NCI-H510A treated with DMSO at 0.1 percent for 48 hours (cell line): ENCODE measurements at regions not wholly inside any gene's neighbourhood (a gene's known extent, or its start where the extent isn't known, plus 50 kb on each side); places are given as distances from the start of the nearest gene placed in this dataset.
"Not testable (repeated sequence)": the region's sequence is repeated elsewhere in the genome, so short reads cannot be mapped to it uniquely, and the experiment has no call there.

Source experiments
- DNase-seq: peaks from one replicate; lab custom pipeline; 2025; lab: John Stamatoyannopoulos, UW

GRCh38 chr5:164505791-164506190, 1000.4 kb downstream of the MAT2B start:
- DNase-seq, result no peak

- no peak for DNase-seq
These were observed 1012.8 kb downstream of the MAT2B start for GRCh38 chr5:164518067-164518740.

GRCh38 chr5:164518741-164519080, 1013.3 kb downstream of the MAT2B start:
- DNase-seq, result no peak

- no peak for DNase-seq
These were observed 1026.9 kb downstream of the MAT2B start for GRCh38 chr5:164532235-164532900.

GRCh38 chr5:164533426-164533825, 1028.0 kb downstream of the MAT2B start:
- not testable (repeated sequence) for DNase-seq

GRCh38 chr5:164540174-164540573, 1034.8 kb downstream of the MAT2B start:
- no peak for DNase-seq

GRCh38 chr5:164545507-164545906, 1040.1 kb downstream of the MAT2B start:
- DNase-seq, result no peak

GRCh38 chr5:164553851-164554250, 1048.4 kb downstream of the MAT2B start:
- no peak for DNase-seq

GRCh38 chr5:164555809-164556208, 1050.4 kb downstream of the MAT2B start:
- no peak for DNase-seq

- no peak for DNase-seq
These were observed 1054.8 kb downstream of the MAT2B start for GRCh38 chr5:164560216-164560615.

GRCh38 chr5:164561933-164562872, 1056.8 kb downstream of the MAT2B start:
- DNase-seq, result no peak

GRCh38 chr5:164563370-164563769, 1058.0 kb downstream of the MAT2B start:
- DNase-seq, result no peak

GRCh38 chr5:164573397-164573796, 1068.0 kb downstream of the MAT2B start:
- DNase-seq, result no peak

GRCh38 chr5:164577201-164577600, 1071.8 kb downstream of the MAT2B start:
- no peak for DNase-seq

- DNase-seq, result no peak
These were observed 1072.3 kb downstream of the MAT2B start for GRCh38 chr5:164577742-164578141.

GRCh38 chr5:164578401-164578800, 1073.0 kb downstream of the MAT2B start:
- DNase-seq, result no peak

- no peak for DNase-seq
These were observed 1073.5 kb downstream of the MAT2B start for GRCh38 chr5:164578911-164579310.

- DNase-seq, result no peak
These were observed 1074.7 kb downstream of the MAT2B start for GRCh38 chr5:164580155-164580554.

- no peak for DNase-seq
These were observed 1076.5 kb downstream of the MAT2B start for GRCh38 chr5:164581889-164582288.

GRCh38 chr5:164593982-164594381, 1088.6 kb downstream of the MAT2B start:
- DNase-seq, result no peak

GRCh38 chr5:164597293-164597900, 1092.0 kb downstream of the MAT2B start:
- DNase-seq, result no peak

- DNase-seq, result no peak
These were observed 1094.9 kb downstream of the MAT2B start for GRCh38 chr5:164600274-164600673.
